Liver (tissue), 8 donors: ENCODE measurements at regions not wholly inside any gene's neighbourhood (a gene's known extent, or its start where the extent isn't known, plus 50 kb on each side); places are given as distances from the start of the nearest gene placed in this dataset.

ENCODE experiments used
- DNase-seq: peaks from one replicate; pipeline ENCODE4 v3.0.0-alpha.2; 2017; ENCODE audit warnings: low spot score
- H3K27ac ChIP-seq, 2 donors: one replicate each; pipeline ENCODE4 v1.7.0; 2013; ENCODE audit warnings: inconsistent platforms in 2 of 2, low read length in 2 of 2, control low read depth in 1 of 2, low read depth in 1 of 2, mild to moderate bottlenecking in 1 of 2
- H3K27me3 ChIP-seq, 4 donors: one replicate each; pipeline versions ENCODE4 v1.6.1 to v1.7.0; 2013; ENCODE audit warnings: low read length in 3 of 4, inconsistent platforms in 1 of 4, mild to moderate bottlenecking in 1 of 4, moderate library complexity in 1 of 4; ENCODE audit not compliant: control insufficient read depth in 4 of 4, insufficient read depth in 4 of 4
- H3K36me3 ChIP-seq, 4 donors: one replicate each; pipeline versions ENCODE4 v1.6.1 to v1.7.0; 2013; ENCODE audit warnings: low read length in 3 of 4, mild to moderate bottlenecking in 3 of 4, low read depth in 1 of 4, moderate library complexity in 1 of 4; ENCODE audit not compliant: control insufficient read depth in 4 of 4, insufficient read depth in 3 of 4
- H3K4me1 ChIP-seq, 4 donors: one replicate each; pipeline versions ENCODE4 v1.6.1 to v1.7.0; 2013; ENCODE audit warnings: low read length in 3 of 4, mild to moderate bottlenecking in 3 of 4, moderate library complexity in 1 of 4; ENCODE audit not compliant: control insufficient read depth in 4 of 4, insufficient read depth in 4 of 4
- H3K4me3 ChIP-seq, 3 donors: one replicate each; pipeline versions ENCODE4 v1.6.1 to v1.7.0; 2013; ENCODE audit warnings: low read length in 3 of 3, control low read depth in 1 of 3, low read depth in 1 of 3, mild to moderate bottlenecking in 1 of 3
- H3K9ac ChIP-seq, 2 donors: one replicate each; pipeline ENCODE4 v1.7.0; 2013; ENCODE audit warnings: low read length in 2 of 2, mild to moderate bottlenecking in 2 of 2, moderate library complexity in 2 of 2, control low read depth in 1 of 2, low read depth in 1 of 2
- H3K9me3 ChIP-seq, 4 donors: one replicate each; pipeline versions ENCODE4 v1.6.1 to v1.7.0; 2013; ENCODE audit warnings: low read length in 3 of 4; ENCODE audit not compliant: control insufficient read depth in 4 of 4
- CTCF ChIP-seq: fragments of 150-350 bp; IDR thresholded peaks from 2 replicates; pipeline ENCODE4 v1.5.1; 2017; ENCODE audit warnings: improper control_type of control experiment, low read depth, low read length; ENCODE audit not compliant: missing input control
- EGR1 ChIP-seq, 2 donors: IDR thresholded peaks; 2 replicates each; pipeline ENCODE4 v1.6.1; 2016 to 2018; ENCODE audit warnings: antibody characterized with exemption in 2 of 2, low read depth in 2 of 2
- FOXA1 ChIP-seq: IDR thresholded peaks from 2 replicates; pipeline ENCODE4 v1.6.1; 2016; ENCODE audit warnings: antibody characterized with exemption
- FOXA2 ChIP-seq: IDR thresholded peaks from 2 replicates; pipeline ENCODE4 v1.6.1; 2016; ENCODE audit warnings: antibody characterized with exemption
- JUND ChIP-seq, 2 donors: IDR thresholded peaks; 2 replicates each; pipeline ENCODE4 v1.6.1; 2016; ENCODE audit warnings: antibody characterized with exemption in 2 of 2
- MAX ChIP-seq: IDR thresholded peaks from 2 replicates; pipeline ENCODE4 v1.6.1; 2016; ENCODE audit warnings: antibody characterized with exemption
- NR2F2 ChIP-seq: IDR thresholded peaks from 2 replicates; pipeline ENCODE4 v1.6.1; 2016; ENCODE audit warnings: antibody characterized with exemption
- RAD21 ChIP-seq, 2 donors: IDR thresholded peaks; 2 replicates each; pipeline ENCODE4 v1.6.1; 2016; ENCODE audit warnings: antibody characterized with exemption in 2 of 2, mild to moderate bottlenecking in 2 of 2
- REST ChIP-seq: IDR thresholded peaks from 2 replicates; pipeline ENCODE4 v1.6.1; 2016; ENCODE audit warnings: antibody characterized with exemption, mild to moderate bottlenecking
- RXRA ChIP-seq, 2 donors: IDR thresholded peaks; 2 replicates each; pipeline ENCODE4 v1.6.1; 2017 to 2018; ENCODE audit warnings: antibody characterized with exemption in 2 of 2, mild to moderate bottlenecking in 1 of 2
- SP1 ChIP-seq: IDR thresholded peaks from 2 replicates; pipeline ENCODE4 v1.6.1; 2018; ENCODE audit warnings: antibody characterized with exemption, mild to moderate bottlenecking
- TAF1 ChIP-seq: conservative IDR thresholded peaks from 2 replicates; pipeline ENCODE4 v1.6.1; 2016; ENCODE audit warnings: antibody characterized with exemption, mild to moderate bottlenecking
- YY1 ChIP-seq: IDR thresholded peaks from 2 replicates; pipeline ENCODE4 v1.6.1; 2016; ENCODE audit warnings: antibody characterized with exemption, mild to moderate bottlenecking
- ZBTB33 ChIP-seq: IDR thresholded peaks from 2 replicates; pipeline ENCODE4 v1.6.1; 2016; ENCODE audit warnings: antibody characterized with exemption
- WGBS: extraction: QIAGEN DNeasy Blood & Tissue Kit; methylation state at CpG from one replicate; pipeline ENCODE4 v1.1.7; 2013; 5-methylcytosine and 5-hydroxymethylcytosine counted together
- donor health status: healthy.
- donor health status: healthy.
- donor health status: healthy.
- donor health status: healthy.
- donor health status: healthy.

- TF ChIP-seq REST = no peak
- no peak for TF ChIP-seq FOXA1
- TF ChIP-seq TAF1 = no peak
- no peak for TF ChIP-seq NR2F2
- no peak for TF ChIP-seq YY1
- no peak for TF ChIP-seq MAX
- no peak for TF ChIP-seq CTCF
- no peak for TF ChIP-seq EGR1 (IDR thresholded peaks at IDR 0.05; ENCODE audit: low read depth in 2 of 2)
- TF ChIP-seq SP1 = no peak
- TF ChIP-seq JUND (IDR thresholded peaks at IDR 0.05) = no peak
Measured at GRCh38 chr18:75483662-75484061, 56.2 kb upstream of the SMIM21 start (continued).

GRCh38 chr18:75482880-75483279 is 55.4 kb upstream of the SMIM21 start:
- H3K36me3 ChIP-seq = no peaks in the 10 kb centered on the region
- H3K4me3 ChIP-seq = no peak overlapping the region
- no peak overlapping the region for H3K27ac ChIP-seq
- no peak for DNase-seq
- no peak overlapping the region for H3K9ac ChIP-seq
- peaks cover 0 to 18% (median 4%) of the 10 kb centered on the region in 4 donors for H3K9me3 ChIP-seq
- TF ChIP-seq RXRA (IDR thresholded peaks at IDR 0.05) (no peak), RAD21 (IDR thresholded peaks at IDR 0.05) (no peak)
- no peaks in the 10 kb centered on the region for H3K4me1 ChIP-seq
- H3K27me3 ChIP-seq = no peaks in the 10 kb centered on the region

- H3K27ac ChIP-seq = no peak overlapping the region
- WGBS = 93% methylated on average over 2 of the region's 2 CpGs
- TF ChIP-seq SP1 (no peak), CTCF (no peak), RXRA (IDR thresholded peaks at IDR 0.05) (no peak), ZBTB33 (no peak), JUND (IDR thresholded peaks at IDR 0.05) (no peak), FOXA2 (no peak)
- H3K4me3 ChIP-seq = no peak overlapping the region
- no peaks in the 10 kb centered on the region for H3K4me1 ChIP-seq
- no peak overlapping the region for H3K9ac ChIP-seq
- H3K9me3 ChIP-seq = peaks cover 0 to 18% (median 4%) of the 10 kb centered on the region in 4 donors
- DNase-seq = no peak
- H3K27me3 ChIP-seq = no peaks in the 10 kb centered on the region
- H3K36me3 ChIP-seq = no peaks in the 10 kb centered on the region
Measured at GRCh38 chr18:75480487-75480886, 53.0 kb upstream of the SMIM21 start.
